ENCODE measurements at regions not wholly inside any gene's neighbourhood (a gene's known extent, or its start where the extent isn't known, plus 50 kb on each side); places are given as distances from the start of the nearest gene placed in this dataset.

GRCh38 chr18:10113121-10114022 is 199.6 kb downstream of the VAPA start:
- H3K27me3 ChIP-seq (ENCODE audit: control insufficient read depth, insufficient read depth, low read length) = no peaks in the 10 kb centered on the region
- H3K27ac ChIP-seq (ENCODE audit: low read length) = no peak overlapping the region
- H3K4me3 ChIP-seq (ENCODE audit: low read length) = no peak overlapping the region
- H3K36me3 ChIP-seq (ENCODE audit: control insufficient read depth, low read depth, low read length) = no peaks in the 10 kb centered on the region
- no peak overlapping the region for H3K9ac ChIP-seq (ENCODE audit: low read length)
- H3K9me3 ChIP-seq (ENCODE audit: control insufficient read depth, low read depth, low read length) = no peaks in the 10 kb centered on the region
- H3K4me1 ChIP-seq (ENCODE audit: control insufficient read depth, low read depth, low read length) = peaks cover 10% of the 10 kb centered on the region

GRCh38 chr18:10114717-10115463 is 201.1 kb downstream of the VAPA start:
- Histone ChIP-seq H3K27me3 (ENCODE audit: control insufficient read depth, insufficient read depth, low read length) (no peaks in the 10 kb centered on the region), H3K36me3 (ENCODE audit: control insufficient read depth, low read depth, low read length) (no peaks in the 10 kb centered on the region), H3K9ac (ENCODE audit: low read length) (no peak overlapping the region), H3K4me3 (ENCODE audit: low read length) (no peak overlapping the region), H3K27ac (ENCODE audit: low read length) (no peak overlapping the region), H3K4me1 (ENCODE audit: control insufficient read depth, low read depth, low read length) (peaks cover 10% of the 10 kb centered on the region), H3K9me3 (ENCODE audit: control insufficient read depth, low read depth, low read length) (peaks cover 3% of the 10 kb centered on the region)

GRCh38 chr18:10116574-10116973 is 202.8 kb downstream of the VAPA start:
- Histone ChIP-seq H3K36me3 (ENCODE audit: control insufficient read depth, low read depth, low read length) (no peaks in the 10 kb centered on the region), H3K27ac (ENCODE audit: low read length) (no peak overlapping the region), H3K4me3 (ENCODE audit: low read length) (no peak overlapping the region), H3K9me3 (ENCODE audit: control insufficient read depth, low read depth, low read length) (peaks cover 3% of the 10 kb centered on the region), H3K9ac (ENCODE audit: low read length) (no peak overlapping the region), H3K4me1 (ENCODE audit: control insufficient read depth, low read depth, low read length) (peaks cover 10% of the 10 kb centered on the region), H3K27me3 (ENCODE audit: control insufficient read depth, insufficient read depth, low read length) (no peaks in the 10 kb centered on the region)

- Histone ChIP-seq H3K9me3 (ENCODE audit: control insufficient read depth, low read depth, low read length) (peaks cover 3% of the 10 kb centered on the region), H3K27me3 (ENCODE audit: control insufficient read depth, insufficient read depth, low read length) (no peaks in the 10 kb centered on the region), H3K9ac (ENCODE audit: low read length) (no peak overlapping the region), H3K27ac (ENCODE audit: low read length) (no peak overlapping the region), H3K4me3 (ENCODE audit: low read length) (no peak overlapping the region), H3K36me3 (ENCODE audit: control insufficient read depth, low read depth, low read length) (no peaks in the 10 kb centered on the region), H3K4me1 (ENCODE audit: control insufficient read depth, low read depth, low read length) (peaks cover 12% of the 10 kb centered on the region)
Measured at GRCh38 chr18:10119528-10119927, 205.7 kb downstream of the VAPA start.

- H3K4me1 ChIP-seq (ENCODE audit: control insufficient read depth, low read depth, low read length) = peaks cover 7% of the 10 kb centered on the region
- H3K9me3 ChIP-seq (ENCODE audit: control insufficient read depth, low read depth, low read length) = peaks cover 3% of the 10 kb centered on the region
- no peak overlapping the region for H3K9ac ChIP-seq (ENCODE audit: low read length)
- no peak overlapping the region for H3K27ac ChIP-seq (ENCODE audit: low read length)
- no peaks in the 10 kb centered on the region for H3K27me3 ChIP-seq (ENCODE audit: control insufficient read depth, insufficient read depth, low read length)
- no peak overlapping the region for H3K4me3 ChIP-seq (ENCODE audit: low read length)
- no peaks in the 10 kb centered on the region for H3K36me3 ChIP-seq (ENCODE audit: control insufficient read depth, low read depth, low read length)
Measured at GRCh38 chr18:10119991-10120390, 206.2 kb downstream of the VAPA start.

- H3K27me3 ChIP-seq (ENCODE audit: control insufficient read depth, insufficient read depth, low read length) = no peaks in the 10 kb centered on the region
- no peak overlapping the region for H3K27ac ChIP-seq (ENCODE audit: low read length)
- no peak overlapping the region for H3K4me3 ChIP-seq (ENCODE audit: low read length)
- no peaks in the 10 kb centered on the region for H3K36me3 ChIP-seq (ENCODE audit: control insufficient read depth, low read depth, low read length)
- peaks cover 3% of the 10 kb centered on the region for H3K9me3 ChIP-seq (ENCODE audit: control insufficient read depth, low read depth, low read length)
- H3K4me1 ChIP-seq (ENCODE audit: control insufficient read depth, low read depth, low read length) = peaks cover 5% of the 10 kb centered on the region
- no peak overlapping the region for H3K9ac ChIP-seq (ENCODE audit: low read length)
Measured at GRCh38 chr18:10120622-10121021, 206.8 kb downstream of the VAPA start.

- no peaks in the 10 kb centered on the region for H3K27me3 ChIP-seq (ENCODE audit: control insufficient read depth, insufficient read depth, low read length)
- no peak overlapping the region for H3K4me3 ChIP-seq (ENCODE audit: low read length)
- no peak overlapping the region for H3K27ac ChIP-seq (ENCODE audit: low read length)
- H3K36me3 ChIP-seq (ENCODE audit: control insufficient read depth, low read depth, low read length) = no peaks in the 10 kb centered on the region
- H3K4me1 ChIP-seq (ENCODE audit: control insufficient read depth, low read depth, low read length) = peaks cover 5% of the 10 kb centered on the region
- H3K9me3 ChIP-seq (ENCODE audit: control insufficient read depth, low read depth, low read length) = peaks cover 3% of the 10 kb centered on the region
- no peak overlapping the region for H3K9ac ChIP-seq (ENCODE audit: low read length)
Measured at GRCh38 chr18:10121028-10121427, 207.2 kb downstream of the VAPA start.

GRCh38 chr18:10121786-10122515 is 208.1 kb downstream of the VAPA start:
- H3K4me1 ChIP-seq (ENCODE audit: control insufficient read depth, low read depth, low read length) = peaks cover 5% of the 10 kb centered on the region
- H3K36me3 ChIP-seq (ENCODE audit: control insufficient read depth, low read depth, low read length) = no peaks in the 10 kb centered on the region
- no peak overlapping the region for H3K9ac ChIP-seq (ENCODE audit: low read length)
- H3K9me3 ChIP-seq (ENCODE audit: control insufficient read depth, low read depth, low read length) = peaks cover 3% of the 10 kb centered on the region
- H3K27me3 ChIP-seq (ENCODE audit: control insufficient read depth, insufficient read depth, low read length) = no peaks in the 10 kb centered on the region
- H3K4me3 ChIP-seq (ENCODE audit: low read length) = no peak overlapping the region
- H3K27ac ChIP-seq (ENCODE audit: low read length) = no peak overlapping the region

- Histone ChIP-seq H3K9me3 (ENCODE audit: control insufficient read depth, low read depth, low read length) (peaks cover 3% of the 10 kb centered on the region), H3K27me3 (ENCODE audit: control insufficient read depth, insufficient read depth, low read length) (no peaks in the 10 kb centered on the region), H3K27ac (ENCODE audit: low read length) (no peak overlapping the region), H3K4me3 (ENCODE audit: low read length) (no peak overlapping the region), H3K9ac (ENCODE audit: low read length) (no peak overlapping the region), H3K4me1 (ENCODE audit: control insufficient read depth, low read depth, low read length) (peaks cover 5% of the 10 kb centered on the region), H3K36me3 (ENCODE audit: control insufficient read depth, low read depth, low read length) (no peaks in the 10 kb centered on the region)
Measured at GRCh38 chr18:10122988-10123950, 209.5 kb downstream of the VAPA start.

GRCh38 chr18:10124071-10124470 is 210.3 kb downstream of the VAPA start:
- Histone ChIP-seq H3K9me3 (ENCODE audit: control insufficient read depth, low read depth, low read length) (peaks cover 3% of the 10 kb centered on the region), H3K4me1 (ENCODE audit: control insufficient read depth, low read depth, low read length) (peaks cover 5% of the 10 kb centered on the region), H3K36me3 (ENCODE audit: control insufficient read depth, low read depth, low read length) (no peaks in the 10 kb centered on the region), H3K9ac (ENCODE audit: low read length) (no peak overlapping the region), H3K4me3 (ENCODE audit: low read length) (no peak overlapping the region), H3K27ac (ENCODE audit: low read length) (no peak overlapping the region), H3K27me3 (ENCODE audit: control insufficient read depth, insufficient read depth, low read length) (no peaks in the 10 kb centered on the region)

Data from iPS-18a (cell line).